GM12874 (cell line): ENCODE measurements at regions not wholly inside any gene's neighbourhood (a gene's known extent, or its start where the extent isn't known, plus 50 kb on each side); places are given as distances from the start of the nearest gene placed in this dataset.

Experiments
- TF ChIP-seq, protein P1 (sequence below): IDR thresholded peaks from 2 replicates; pipeline ENCODE4 v1.5.1; 2011; ENCODE audit warnings: low read depth, mild to moderate bottlenecking, control low read depth, low read length, moderate library complexity; ENCODE audit not compliant: insufficient read depth

GRCh38 chr5:108675736-108676135 lies 72.0 kb upstream of the FER start:
- TF ChIP-seq, protein P1, sequence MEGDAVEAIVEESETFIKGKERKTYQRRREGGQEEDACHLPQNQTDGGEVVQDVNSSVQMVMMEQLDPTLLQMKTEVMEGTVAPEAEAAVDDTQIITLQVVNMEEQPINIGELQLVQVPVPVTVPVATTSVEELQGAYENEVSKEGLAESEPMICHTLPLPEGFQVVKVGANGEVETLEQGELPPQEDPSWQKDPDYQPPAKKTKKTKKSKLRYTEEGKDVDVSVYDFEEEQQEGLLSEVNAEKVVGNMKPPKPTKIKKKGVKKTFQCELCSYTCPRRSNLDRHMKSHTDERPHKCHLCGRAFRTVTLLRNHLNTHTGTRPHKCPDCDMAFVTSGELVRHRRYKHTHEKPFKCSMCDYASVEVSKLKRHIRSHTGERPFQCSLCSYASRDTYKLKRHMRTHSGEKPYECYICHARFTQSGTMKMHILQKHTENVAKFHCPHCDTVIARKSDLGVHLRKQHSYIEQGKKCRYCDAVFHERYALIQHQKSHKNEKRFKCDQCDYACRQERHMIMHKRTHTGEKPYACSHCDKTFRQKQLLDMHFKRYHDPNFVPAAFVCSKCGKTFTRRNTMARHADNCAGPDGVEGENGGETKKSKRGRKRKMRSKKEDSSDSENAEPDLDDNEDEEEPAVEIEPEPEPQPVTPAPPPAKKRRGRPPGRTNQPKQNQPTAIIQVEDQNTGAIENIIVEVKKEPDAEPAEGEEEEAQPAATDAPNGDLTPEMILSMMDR, result no peak

DNA sequence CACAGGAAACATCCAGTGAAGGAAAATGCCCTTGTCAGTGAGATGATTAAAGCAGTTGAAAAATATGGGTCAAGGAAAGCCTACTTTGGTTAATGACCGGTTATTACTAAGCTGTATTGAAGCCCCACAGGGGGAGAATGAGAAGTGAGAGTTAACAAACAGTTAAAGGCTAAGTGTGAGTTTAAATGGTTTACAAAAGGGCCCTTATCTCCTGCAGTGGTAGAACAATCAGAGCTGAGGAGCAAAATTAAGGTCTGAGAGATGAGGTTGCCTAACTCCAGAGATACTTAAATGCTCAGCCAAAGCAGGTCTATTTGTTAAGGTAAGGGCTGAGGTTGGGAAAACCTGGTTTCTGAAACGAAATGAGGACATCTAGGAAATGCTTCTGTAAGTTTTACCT lies 75.1 kb upstream of the FER start:
- TF ChIP-seq, protein P1, result no peak

GRCh38 chr5:108670591-108671289 lies 77.0 kb upstream of the FER start:
- TF ChIP-seq, protein P1, result no peak

DNA sequence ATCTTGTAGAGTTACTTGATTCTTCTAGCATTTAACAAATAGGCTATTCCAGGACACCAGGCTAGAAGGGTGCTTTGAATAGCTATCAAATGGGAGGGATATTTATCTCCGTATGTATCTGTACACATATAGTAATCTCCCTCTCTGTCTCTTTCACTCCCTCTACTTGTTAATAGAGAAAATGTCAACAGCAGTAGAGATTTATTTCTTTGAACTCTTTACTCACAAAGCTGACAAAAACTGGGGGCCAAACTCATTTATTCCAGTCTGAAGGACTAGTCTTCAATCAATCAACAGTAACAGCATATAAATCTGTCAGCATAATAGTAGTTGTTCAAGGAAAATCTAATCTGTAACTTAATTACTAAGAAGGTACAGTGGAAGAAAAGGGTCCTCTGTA lies 78.2 kb upstream of the FER start:
- TF ChIP-seq, protein P1, result no peak

DNA sequence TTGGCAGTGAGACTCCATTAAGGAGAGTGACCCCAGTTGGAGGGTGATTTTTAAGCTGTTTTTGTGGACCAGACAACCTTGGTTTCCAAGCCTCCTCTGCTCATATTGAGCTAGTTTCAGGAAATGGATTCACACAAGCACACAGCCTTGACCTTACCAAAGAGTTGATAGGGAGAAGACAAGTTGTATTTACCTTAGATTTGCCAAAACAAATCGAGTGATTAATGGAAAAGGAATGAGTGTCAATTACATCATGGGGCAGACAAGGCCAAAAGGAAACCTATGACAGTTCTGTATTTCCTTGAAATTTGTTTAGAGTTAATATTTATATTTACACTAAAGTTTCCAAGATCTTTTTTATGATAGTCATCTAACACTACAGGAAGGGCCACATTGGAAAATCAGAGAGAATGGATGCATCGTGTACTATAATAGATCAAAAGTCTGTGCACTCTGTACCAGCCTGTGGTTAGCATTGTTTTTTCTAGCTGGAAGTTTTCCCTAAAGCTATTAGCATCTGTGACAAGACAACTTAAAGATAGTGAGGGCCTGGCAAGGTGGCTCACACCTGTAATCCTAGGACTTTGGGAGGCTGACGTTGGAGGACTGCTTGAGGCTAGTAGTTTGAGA lies 86.0 kb upstream of the FER start:
- TF ChIP-seq, protein P1, result no peak

DNA sequence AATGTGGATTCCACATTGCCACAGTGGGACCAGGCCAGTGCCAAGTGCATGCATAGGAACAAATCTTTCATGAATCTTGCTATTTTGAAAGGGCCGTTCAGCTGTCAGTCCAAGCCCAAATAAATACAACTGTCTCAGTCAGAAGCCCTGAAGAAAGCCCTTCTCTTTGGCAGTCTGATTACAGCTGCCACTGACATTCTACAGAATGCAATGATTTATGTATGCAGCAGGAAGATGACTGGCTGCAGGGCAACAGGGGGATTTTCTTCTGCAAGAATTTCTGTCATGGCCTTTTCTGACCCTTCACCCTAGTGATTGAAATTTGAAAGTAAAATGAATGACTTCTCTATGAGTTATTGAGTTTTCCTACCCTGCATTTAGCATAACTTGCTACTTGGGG lies 86.7 kb upstream of the FER start:
- TF ChIP-seq, protein P1, result no peak

DNA sequence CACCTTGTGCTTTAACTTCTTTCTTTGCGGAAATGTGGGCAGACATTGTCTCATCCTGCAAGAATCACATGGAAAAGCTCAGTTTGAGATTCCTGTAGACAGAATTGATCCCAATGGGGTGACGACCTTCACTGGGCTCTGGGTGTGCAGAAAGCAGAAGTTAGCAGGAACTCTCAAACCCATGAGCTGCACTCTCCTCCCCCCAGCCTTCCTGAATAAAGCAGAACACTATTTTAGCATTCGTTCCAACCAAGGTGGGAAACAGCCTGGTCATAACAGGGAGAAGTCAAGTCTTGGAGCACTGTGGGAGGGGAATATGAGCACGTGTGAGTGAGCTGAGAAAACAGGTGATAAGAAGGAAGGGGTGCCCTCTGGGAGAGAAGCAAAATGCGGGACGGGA lies 87.4 kb upstream of the FER start:
- TF ChIP-seq, protein P1, result no peak
